NCI-H82 treated with DMSO at 0.1 percent for 48 hours (cell line): ENCODE measurements at regions not wholly inside any gene's neighbourhood (a gene's known extent, or its start where the extent isn't known, plus 50 kb on each side); places are given as distances from the start of the nearest gene placed in this dataset.
A peak's percentile ranks its signal among the peaks of the same experiment; 100 is the strongest.
"Not testable (repeated sequence)": the region's sequence is repeated elsewhere in the genome, so short reads cannot be mapped to it uniquely, and the experiment has no call there.

ENCODE experiments used
- DNase-seq: peaks from one replicate; lab custom pipeline; 2025; ENCODE audit not compliant: unreplicated experiment; lab: John Stamatoyannopoulos, UW

- no peak for DNase-seq
Observed at GRCh38 chr15:55126111-55126510, 70.6 kb downstream of the RSL24D1 start.

- no peak for DNase-seq
Observed at GRCh38 chr15:55124616-55125015, 72.1 kb downstream of the RSL24D1 start.

GRCh38 chr15:55118344-55118870 is 78.3 kb downstream of the RSL24D1 start:
- DNase-seq = no peak

GRCh38 chr15:55116636-55117035 is 80.1 kb downstream of the RSL24D1 start:
- no peak for DNase-seq

GRCh38 chr15:55113736-55114135 is 83.0 kb downstream of the RSL24D1 start:
- no peak for DNase-seq

- peak; percentile 2 for DNase-seq
Observed at GRCh38 chr15:55112706-55113105, 84.0 kb downstream of the RSL24D1 start.

GRCh38 chr15:55110446-55110845 is 86.3 kb downstream of the RSL24D1 start:
- DNase-seq = no peak

GRCh38 chr15:55108858-55109518 is 87.8 kb downstream of the RSL24D1 start:
- DNase-seq = peak; percentile 19

GRCh38 chr15:55108448-55108847 is 88.3 kb downstream of the RSL24D1 start:
- no peak for DNase-seq

- no peak for DNase-seq
Observed at GRCh38 chr15:55106155-55106554, 90.6 kb downstream of the RSL24D1 start.

GRCh38 chr15:55094136-55094535 is 102.6 kb downstream of the RSL24D1 start:
- DNase-seq = no peak

- no peak for DNase-seq
Observed at GRCh38 chr15:55088207-55088606, 108.5 kb downstream of the RSL24D1 start.

- no peak for DNase-seq
Observed at GRCh38 chr15:55084673-55085072, 112.1 kb downstream of the RSL24D1 start.

- DNase-seq = no peak
Observed at GRCh38 chr15:55084216-55084615, 112.5 kb downstream of the RSL24D1 start.

GRCh38 chr15:55077052-55077451 is 119.7 kb downstream of the RSL24D1 start:
- not testable (repeated sequence) for DNase-seq

- DNase-seq = no peak
Observed at GRCh38 chr15:55074431-55074830, 122.3 kb downstream of the RSL24D1 start.

- not testable (repeated sequence) for DNase-seq
Observed at GRCh38 chr15:55063970-55064369, 132.8 kb downstream of the RSL24D1 start.

- DNase-seq = peak; percentile 77
Observed at GRCh38 chr15:55060836-55061235, 135.9 kb downstream of the RSL24D1 start.

GRCh38 chr15:55056500-55056899 is 140.2 kb downstream of the RSL24D1 start:
- DNase-seq = no peak

- DNase-seq = no peak
Observed at GRCh38 chr15:55044162-55044561, 152.6 kb downstream of the RSL24D1 start.

GRCh38 chr15:55037071-55037470 is 159.7 kb downstream of the RSL24D1 start:
- DNase-seq = no peak

GRCh38 chr15:55035749-55036148 is 161.0 kb downstream of the RSL24D1 start:
- no peak for DNase-seq

- DNase-seq = no peak
Observed at GRCh38 chr15:55033574-55033973, 163.2 kb downstream of the RSL24D1 start.
